NOMO-1 (cell line): ENCODE measurements at regions not wholly inside any gene's neighbourhood (a gene's known extent, or its start where the extent isn't known, plus 50 kb on each side); places are given as distances from the start of the nearest gene placed in this dataset.
"Not testable (repeated sequence)": the region's sequence is repeated elsewhere in the genome, so short reads cannot be mapped to it uniquely, and the experiment has no call there.

Experiments
- DNase-seq, 2 experiments: peaks; one replicate each; lab custom pipeline; 2025; ENCODE audit not compliant: unreplicated experiment in 2 of 2; lab: John Stamatoyannopoulos, UW

DNA sequence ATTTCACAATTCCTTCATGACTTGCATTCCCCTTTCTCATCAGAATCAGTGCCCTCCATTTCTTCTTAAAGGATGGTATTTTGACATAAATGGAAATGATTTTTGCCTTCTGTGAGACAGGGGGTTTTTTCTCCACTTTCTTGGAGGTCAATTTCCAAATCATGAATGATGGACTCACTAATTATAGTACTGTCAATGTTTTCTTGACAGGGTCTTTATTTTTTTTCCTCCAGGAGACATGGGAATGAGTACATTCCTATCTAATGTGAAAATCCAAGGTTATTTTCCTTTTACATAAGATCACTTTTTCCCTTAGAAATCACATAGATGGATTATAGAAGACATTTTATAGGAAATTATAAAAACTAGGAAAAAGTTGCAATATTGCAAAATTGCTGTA, 141.7 kb downstream of the SPATA31A6 start:
- DNase-seq: not testable (repeated sequence)

DNA sequence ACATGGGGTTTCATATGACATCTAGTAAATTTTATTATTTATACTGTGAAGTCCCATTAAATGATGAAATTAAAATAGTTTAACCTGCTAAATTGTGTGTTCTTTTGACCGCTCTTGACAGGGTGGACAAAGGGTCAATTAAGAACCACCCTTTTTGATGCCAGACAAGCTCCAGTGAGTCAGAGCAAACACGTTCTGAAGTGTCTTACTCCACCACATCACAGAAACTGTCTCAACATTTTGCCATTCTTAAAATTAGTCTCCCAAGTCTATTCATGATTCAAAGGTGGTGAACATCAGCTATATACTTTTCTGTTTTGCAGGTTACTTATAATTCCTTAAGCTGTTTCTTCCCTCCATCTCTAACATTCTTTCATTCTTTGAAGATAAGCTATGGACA, 142.1 kb downstream of the SPATA31A6 start:
- not testable (repeated sequence) for DNase-seq

DNA sequence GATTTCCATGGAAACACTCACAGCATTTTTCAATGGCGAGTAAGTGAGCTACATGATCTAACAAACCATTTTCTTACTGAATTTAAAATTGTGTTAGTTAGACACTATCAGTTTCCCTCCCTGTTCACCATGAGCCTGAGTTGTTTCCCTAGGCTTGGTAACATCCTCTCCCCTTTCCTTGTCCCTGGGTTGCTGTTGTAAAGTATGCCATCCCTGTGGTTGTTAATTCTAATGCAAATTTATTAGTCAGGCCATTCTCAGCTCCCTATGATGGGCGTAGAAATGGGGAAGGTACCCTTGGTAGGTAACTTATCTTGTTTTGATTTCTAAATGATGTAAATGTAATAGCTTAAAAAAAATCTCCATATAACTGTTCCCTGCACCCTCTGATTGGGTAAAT, 143.0 kb downstream of the SPATA31A6 start:
- DNase-seq: not testable (repeated sequence)

DNA sequence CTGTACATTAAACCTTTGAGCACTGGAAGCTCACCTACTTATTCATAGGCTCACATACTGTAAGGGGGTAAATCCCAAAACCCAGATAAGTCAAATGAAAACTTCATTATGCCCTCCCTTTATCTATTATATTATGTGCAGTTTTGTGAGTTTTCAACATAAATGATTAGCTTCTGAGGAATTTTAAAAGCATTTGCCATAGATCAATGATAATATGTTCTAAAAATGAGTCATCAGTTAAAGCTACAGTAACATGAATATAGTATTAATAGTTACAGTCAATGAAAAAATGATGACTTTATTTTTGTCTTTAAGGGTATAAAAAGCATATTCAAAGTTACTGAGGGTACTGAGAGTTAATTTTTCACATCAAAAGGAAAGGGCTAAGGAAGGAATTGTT, 151.9 kb downstream of the SPATA31A6 start:
- not testable (repeated sequence) for DNase-seq

DNA sequence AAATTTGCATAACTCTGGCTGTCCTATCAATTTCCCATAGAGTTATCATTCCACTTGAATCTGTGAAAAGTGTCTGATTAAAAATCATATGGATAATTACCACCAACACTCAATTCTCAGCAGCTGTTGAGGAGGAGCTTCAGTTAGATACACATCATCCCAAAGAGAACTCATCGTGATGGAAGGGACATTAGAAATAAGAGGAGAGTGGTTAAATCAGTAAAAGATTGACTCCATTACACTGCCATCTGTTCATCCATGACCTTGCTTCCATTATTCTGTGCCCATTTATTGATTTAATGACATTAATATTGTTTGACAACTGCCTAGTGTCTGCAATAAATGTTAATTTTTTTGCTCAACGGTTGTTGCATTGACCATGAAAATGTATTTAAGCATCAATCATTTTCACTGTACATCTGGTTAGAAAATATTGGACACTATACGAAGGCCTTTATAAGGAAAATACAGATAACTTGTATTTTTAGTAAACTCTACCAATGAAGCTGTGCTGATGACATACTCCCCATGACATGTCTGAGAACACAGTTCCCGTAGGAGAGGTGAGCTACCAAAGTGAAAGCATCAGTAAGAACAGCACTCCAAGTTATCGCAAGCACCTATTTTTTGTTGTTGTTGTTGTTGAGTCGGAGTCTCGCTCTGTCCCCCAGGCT, 152.7 kb downstream of the SPATA31A6 start:
- not testable (repeated sequence) for DNase-seq

DNA sequence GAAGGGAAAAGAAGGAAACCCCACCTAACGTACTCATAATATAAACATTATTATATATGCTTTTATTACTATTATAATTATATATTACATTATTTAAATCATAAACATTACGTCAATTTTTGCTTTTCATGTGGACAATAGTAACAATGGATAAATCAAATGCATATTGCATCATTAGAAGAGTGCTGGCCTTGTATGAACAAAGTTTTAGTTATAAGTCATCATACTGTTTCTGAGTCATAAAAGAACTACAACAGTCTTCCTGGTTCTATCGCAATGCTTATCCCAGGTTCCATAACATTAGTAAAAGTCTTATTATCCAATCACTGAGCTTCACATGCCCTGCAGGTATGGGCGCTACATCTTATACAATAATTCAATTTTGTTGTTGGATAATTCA, 154.8 kb downstream of the SPATA31A6 start:
- DNase-seq: not testable (repeated sequence)

DNA sequence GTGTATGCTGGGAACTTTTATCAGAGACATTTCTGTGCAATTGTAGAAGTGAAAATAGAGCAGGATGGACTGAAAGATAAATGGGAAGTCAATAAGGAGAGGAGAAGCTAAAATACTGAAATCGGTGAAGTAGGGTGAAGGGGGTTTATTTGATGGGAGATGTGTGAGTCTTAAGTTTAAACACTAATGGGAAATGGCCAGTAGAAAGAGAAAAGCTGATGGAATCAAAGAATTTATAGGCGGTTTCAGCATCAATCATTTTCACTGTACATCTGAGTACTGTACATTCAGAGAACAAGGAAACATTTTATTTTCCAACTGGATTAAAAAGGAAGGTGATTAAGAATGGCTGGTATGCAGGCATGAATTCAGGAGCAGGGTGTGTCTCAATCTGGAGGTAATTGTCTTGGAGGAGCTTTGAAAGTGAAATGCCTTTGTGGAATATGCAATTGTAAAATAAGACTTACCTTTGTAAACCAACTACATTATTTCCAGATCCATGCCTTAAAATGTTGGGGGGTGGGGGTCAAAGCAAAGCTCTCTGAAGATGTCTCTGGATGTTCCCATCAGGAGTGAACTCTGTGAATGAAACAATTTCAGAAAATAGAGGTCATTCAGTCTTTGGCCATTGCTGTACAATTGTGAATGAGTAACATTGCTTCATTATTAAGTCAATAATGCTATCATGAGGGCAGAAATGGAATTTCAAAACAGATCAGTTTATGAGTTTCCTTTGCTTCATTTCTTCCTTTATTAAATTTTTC, 156.4 kb downstream of the SPATA31A6 start:
- not testable (repeated sequence) for DNase-seq

DNA sequence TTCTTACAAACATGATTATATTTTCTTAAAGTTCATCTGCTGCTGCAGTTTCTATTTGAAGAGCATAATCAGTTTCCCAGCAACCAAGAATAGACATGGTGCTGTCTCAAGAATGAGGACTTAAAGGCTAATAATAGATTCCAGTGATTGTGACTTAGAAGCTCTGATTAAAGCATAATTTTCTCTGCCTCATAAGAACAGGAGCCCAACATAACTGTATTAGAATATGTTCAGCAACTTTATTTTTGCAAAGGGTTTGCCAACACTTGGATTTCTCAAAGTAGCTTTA, 156.9 kb downstream of the SPATA31A6 start:
- not testable (repeated sequence) for DNase-seq

DNA sequence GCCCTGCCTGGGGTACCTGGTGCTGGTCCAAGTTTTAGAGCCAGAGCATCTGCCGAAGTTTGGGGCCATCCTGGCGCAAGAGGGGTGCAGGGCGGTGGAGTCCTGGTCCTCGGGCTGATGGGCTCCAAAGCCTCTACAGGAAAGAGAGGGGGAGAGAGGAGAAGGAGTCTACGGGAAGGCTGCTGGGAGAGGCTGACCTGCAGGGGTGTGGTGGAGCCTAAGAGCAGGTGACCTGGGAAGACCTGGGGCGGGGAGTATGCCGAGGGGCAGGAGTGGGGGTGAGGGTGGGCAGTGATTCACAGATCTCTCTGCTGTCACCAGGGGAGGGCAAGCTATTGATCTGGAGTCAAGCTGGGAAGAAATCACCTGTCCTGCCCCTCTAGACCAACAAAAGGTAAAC, 158.4 kb downstream of the SPATA31A6 start:
- DNase-seq: not testable (repeated sequence)

DNA sequence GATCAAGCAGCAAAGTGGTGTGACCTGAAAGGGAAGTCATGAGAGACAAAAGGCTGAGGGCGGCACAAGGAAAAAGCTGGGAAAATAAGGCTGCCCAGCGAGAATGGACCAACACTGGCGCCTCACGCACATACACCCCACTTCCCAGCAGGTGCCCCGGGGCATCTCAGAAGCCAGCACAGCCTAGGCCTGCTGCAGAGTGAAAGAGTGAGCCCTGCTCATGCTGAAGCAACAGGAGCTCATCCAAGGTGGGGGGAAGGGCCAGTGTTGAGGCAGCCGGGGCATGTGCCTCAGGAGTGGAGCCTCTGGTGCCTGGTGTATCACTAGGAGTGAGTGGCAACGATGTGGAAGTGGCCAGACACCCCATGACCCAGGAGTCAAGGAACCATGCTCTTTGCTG, 158.8 kb downstream of the SPATA31A6 start:
- not testable (repeated sequence) for DNase-seq

DNA sequence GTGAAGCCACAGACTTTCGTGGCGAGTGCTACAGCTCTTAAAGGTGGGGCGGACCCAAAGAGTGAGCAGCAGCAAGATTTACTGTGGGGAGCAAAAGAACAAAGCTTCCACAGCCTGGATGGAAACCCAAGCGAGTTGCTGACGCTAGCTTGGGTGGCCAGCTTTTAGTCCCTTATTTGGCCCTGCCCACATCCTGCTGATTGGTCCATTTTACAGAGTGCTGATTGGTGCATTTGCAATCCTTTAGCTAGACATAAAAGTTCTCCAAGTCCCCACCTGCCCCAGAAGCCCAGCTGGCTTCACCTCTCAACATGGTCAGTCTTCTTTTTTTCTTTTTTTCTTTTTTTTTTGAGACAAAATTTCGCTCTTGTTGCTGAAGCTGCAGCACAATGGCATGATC, 161.0 kb downstream of the SPATA31A6 start:
- not testable (repeated sequence) for DNase-seq

DNA sequence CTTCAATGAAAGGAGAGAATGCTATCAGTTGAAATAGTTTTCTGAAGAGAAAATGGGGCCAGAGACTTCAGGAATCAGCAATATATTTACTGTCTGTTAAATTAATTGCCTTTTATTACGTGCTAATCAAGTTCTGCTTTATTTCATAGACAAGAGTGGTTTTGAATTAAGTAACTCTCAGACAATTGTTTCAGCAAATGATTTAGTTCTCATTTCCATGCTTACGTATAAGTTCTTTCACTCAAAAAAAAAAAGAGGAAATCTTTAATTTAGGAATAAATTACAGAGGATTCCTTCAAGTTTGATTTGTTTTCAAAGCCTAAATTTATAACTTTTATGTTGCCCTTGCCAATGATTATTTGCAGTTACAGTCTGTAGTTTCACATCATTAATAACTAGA, 163.5 kb downstream of the SPATA31A6 start:
- peak in 1 of 2 experiments; percentile 8 for DNase-seq

DNA sequence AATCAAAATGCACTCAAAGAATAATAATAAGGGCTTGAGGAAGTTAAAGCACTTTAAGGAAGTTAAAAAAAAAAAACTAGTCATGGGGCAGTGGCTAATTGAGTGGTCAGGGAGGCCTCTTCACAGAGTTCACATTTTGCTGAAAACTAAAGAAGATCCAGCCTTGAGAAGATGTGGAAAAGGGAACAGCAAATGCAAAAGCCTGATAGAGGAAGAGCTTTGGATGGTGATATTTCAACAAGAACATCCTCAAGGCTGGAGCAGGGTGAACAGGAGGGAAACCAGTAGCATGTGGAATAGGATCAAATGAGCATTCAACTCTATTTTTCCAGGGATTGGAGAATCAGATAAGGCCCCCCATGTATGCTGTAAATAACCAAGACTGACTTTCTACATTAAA, 165.7 kb downstream of the SPATA31A6 start:
- DNase-seq: not testable (repeated sequence)

DNA sequence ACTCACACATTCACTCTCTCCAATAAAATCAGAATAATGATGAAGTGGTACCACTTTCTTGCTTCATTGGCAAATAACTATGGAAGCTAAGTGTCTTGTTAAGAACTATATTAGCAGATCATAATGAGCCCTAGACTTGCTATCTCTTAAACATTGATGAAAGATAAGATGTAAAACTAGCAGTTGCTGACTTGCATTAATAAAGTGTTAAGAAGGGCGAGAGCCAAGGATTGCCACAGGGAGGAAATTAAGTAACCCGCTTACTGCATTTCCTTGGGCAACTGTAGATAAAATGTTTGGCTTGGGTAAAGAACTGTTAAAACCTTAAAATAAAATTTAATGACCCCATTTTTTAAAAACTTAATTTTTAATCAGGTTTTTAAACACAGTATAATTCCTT, 167.0 kb downstream of the SPATA31A6 start:
- not testable (repeated sequence) for DNase-seq

DNA sequence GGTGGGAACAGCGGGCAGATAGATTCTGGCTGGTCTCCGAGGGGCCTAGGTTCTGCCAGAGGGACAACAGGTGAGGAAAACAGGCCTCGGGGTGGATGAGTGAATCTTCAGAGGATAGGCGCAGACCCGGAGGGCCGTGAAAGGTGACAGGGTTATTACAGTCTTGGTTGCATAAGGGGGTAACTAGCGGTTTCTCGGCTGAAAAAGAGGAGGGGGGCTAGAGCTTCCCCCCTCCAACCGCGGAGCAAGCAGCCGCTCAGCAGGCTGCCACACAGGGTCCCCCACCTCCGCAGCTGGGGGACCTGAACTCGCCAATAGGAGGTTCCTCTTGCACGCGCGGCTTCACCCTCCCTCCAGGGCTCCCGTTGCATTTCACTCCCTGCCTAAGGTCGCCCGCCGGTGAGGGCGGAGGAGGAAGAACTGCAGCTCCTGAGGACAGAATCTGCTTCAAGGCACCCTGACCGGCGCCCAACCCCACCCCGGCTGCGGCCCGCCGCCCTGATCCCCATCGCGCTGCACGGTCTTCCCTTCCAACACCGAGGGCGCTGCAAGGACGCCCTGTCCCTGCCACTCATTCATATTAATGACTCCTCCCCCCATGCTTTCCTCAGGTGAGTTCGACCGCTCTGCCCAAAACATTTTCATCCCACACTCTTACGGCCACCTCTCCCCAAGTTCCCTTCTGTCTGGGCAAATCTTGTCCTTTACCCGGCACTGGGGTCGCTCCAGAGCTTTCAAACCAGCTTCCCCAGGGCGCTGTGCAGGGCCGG, 174.3 kb downstream of the SPATA31A6 start:
- DNase-seq: not testable (repeated sequence)

DNA sequence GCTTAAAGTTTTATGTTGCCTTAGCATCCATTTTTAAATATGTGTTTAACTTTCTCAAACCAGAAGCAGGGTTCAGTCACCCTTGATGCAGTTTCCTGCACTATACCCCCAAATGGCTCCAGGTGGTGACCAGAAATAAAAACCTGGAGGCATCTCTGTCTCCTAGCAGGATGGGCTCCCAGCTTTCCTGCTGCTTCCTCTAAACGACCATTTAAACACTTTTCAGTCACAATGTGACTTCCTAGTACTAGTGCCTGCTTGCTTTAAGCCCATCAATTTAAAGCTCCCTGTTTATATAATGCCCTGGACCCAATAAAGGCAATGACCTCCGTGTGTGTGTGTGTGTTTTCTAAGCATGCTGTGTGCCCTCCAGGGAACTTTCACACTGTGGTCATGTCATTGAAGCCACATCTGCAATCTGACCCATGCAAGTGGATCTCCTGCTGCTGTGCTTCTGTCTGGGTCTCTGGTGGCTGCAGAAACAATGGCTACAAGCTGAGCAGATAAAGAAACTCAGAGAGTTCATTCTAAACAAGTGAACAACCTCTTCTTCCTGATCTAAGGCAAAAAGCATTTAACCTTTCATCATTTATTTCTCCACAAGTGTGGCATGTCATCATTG, 175.3 kb downstream of the SPATA31A6 start:
- not testable (repeated sequence) for DNase-seq

DNA sequence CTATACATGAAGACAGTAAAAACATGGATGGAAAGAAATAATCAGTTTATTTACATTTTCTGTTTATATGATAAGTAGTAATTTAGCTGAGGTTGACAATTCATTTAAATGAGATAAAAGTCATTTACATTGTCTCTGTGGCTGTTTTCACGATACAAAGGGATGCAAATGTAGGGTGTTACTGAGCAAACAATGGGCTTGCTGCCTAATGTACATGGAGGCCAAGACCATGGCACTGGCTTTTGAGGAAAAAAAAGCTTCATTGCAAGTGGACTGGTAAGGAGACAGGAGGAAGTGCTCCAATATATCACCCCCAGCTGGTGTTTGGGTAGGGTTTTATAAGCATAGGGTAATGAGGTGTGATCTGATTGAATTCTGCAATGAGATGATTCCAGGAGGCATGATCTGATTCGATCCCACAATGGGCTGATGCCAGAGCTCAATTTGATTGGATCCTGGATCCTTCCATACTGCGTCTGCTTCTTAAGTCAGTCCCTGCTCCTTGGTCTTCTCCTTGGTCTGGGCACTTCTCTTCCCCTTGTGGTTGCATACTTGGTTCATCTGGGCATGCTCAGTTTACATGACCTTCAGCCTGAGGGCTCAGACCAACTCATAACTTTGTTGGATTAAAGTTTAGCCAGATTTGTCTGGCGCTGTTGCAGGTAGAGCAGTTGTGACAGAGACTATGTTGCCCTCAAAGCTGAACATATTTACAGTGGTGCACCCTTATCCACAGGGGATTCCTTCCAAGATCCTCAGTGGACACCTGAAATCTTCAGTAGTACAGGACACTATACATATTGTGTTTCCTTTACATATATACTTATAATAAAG, 181.2 kb downstream of the SPATA31A6 start:
- not testable (repeated sequence) for DNase-seq

DNA sequence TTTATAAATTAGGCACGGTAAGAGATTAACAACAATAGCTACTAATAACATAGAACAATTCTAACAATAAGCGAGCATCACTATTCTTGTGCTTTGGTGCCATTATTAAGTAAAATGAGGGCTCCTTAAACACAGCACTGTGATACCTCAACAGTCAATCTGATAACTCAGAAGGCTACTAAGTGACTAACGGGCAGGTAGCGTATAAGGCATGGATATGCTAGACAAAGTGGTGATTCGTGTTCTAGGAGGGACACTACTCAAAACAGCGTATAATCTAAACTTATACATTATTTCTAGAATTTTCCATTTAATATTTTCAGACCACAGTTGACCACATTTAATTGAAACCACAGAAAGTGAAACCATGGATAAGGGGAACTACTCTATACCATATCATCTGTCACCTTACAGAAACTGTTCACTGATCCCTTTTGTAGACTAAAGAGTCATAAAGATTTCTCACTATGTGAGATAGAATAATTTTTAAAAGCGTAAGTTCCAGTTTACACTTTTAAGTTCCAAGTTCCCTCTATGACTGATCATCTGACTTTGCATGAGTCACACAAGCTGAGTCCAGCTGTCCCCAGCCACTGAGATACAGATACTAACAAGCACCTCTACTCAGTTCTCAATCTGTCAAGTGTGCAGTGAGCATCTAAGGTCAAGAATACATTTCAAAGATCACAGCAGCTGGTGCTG, 181.9 kb downstream of the SPATA31A6 start:
- not testable (repeated sequence) for DNase-seq

DNA sequence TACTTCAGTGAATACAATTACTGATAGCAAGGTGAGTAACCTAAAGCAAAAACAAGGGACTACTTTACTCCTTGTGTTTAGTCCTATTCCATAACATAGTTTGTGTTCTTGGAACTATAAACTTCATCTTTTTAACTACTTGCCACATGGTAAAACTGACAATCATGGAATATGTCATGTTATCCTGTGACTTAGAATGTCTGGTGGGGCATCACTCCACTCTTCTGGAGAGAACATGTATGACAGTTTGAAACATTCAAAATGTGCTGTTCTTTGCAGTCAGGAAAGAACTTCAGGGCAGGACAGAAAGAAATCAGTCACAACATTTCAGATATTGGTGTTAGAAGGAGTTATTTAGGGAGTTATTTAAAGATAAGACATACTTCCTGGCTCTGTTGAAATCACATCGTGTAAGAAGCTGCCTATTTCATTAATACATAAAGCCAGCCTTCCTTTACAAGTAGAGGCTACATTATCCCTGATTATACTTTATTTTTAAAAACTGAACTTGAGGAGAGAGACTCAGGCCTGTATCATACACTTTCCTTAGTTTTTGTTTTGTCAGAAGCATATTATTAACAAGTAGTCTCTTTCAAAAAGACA, 184.9 kb downstream of the SPATA31A6 start:
- DNase-seq: not testable (repeated sequence)
